PFSK-1 (cell line): ENCODE measurements at regions not wholly inside any gene's neighbourhood (a gene's known extent, or its start where the extent isn't known, plus 50 kb on each side); places are given as distances from the start of the nearest gene placed in this dataset.

Source experiments
- FOXP2 ChIP-seq: optimal IDR thresholded peaks from 2 replicates; pipeline ENCODE3; 2011; ENCODE audit warnings: borderline replicate concordance, control low read depth, inconsistent platforms; ENCODE audit not compliant: insufficient read depth; ENCODE audit errors: extremely low read length, extremely low read depth
- POLR2AphosphoS5 ChIP-seq: IDR thresholded peaks from 2 replicates; pipeline ENCODE4 v1.6.1; 2012; ENCODE audit warnings: low read depth, mild to moderate bottlenecking, control low read depth, low read length, moderate library complexity
- SIN3A ChIP-seq: IDR thresholded peaks from 2 replicates; pipeline ENCODE4 v1.6.1; 2012; ENCODE audit warnings: mild to moderate bottlenecking, low read length, moderate library complexity, borderline replicate concordance; ENCODE audit not compliant: insufficient read depth
- TAF1 ChIP-seq: IDR thresholded peaks from 2 replicates; pipeline ENCODE4 v1.6.1; 2012; ENCODE audit warnings: low read length, control low read depth, borderline replicate concordance; ENCODE audit not compliant: insufficient read depth
- TF ChIP-seq, protein P1 (sequence below), 2 experiments: IDR thresholded peaks; 2 replicates each; pipeline versions ENCODE4 v1.6.1 to v1.8.0; 2011 to 2012; ENCODE audit warnings: low read depth in 2 of 2, low read length in 2 of 2, control low read depth in 1 of 2, inconsistent platforms in 1 of 2, mild to moderate bottlenecking in 1 of 2, moderate library complexity in 1 of 2; ENCODE audit not compliant: insufficient read depth in 1 of 2

DNA sequence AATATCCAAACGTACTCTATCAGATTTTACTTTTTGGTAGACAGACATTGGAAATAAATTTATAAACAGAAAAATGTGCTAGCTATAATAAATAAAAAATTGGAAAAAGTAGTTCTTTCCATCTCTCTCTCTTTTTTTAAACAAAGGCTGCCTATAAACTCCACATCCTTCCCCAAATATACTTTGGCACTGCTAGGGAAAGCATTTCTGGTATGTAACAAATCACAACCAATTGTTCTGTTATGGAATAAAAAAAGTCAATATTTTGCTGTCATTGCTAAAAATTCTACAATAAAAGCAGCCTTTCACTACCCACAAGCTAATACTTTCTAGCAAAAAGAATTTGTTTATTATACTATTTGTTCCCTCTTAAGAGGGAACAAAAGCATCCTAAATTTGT, 169.2 kb upstream of the TARS1 start:
- no peak for TF ChIP-seq TAF1
- TF ChIP-seq, protein P1, sequence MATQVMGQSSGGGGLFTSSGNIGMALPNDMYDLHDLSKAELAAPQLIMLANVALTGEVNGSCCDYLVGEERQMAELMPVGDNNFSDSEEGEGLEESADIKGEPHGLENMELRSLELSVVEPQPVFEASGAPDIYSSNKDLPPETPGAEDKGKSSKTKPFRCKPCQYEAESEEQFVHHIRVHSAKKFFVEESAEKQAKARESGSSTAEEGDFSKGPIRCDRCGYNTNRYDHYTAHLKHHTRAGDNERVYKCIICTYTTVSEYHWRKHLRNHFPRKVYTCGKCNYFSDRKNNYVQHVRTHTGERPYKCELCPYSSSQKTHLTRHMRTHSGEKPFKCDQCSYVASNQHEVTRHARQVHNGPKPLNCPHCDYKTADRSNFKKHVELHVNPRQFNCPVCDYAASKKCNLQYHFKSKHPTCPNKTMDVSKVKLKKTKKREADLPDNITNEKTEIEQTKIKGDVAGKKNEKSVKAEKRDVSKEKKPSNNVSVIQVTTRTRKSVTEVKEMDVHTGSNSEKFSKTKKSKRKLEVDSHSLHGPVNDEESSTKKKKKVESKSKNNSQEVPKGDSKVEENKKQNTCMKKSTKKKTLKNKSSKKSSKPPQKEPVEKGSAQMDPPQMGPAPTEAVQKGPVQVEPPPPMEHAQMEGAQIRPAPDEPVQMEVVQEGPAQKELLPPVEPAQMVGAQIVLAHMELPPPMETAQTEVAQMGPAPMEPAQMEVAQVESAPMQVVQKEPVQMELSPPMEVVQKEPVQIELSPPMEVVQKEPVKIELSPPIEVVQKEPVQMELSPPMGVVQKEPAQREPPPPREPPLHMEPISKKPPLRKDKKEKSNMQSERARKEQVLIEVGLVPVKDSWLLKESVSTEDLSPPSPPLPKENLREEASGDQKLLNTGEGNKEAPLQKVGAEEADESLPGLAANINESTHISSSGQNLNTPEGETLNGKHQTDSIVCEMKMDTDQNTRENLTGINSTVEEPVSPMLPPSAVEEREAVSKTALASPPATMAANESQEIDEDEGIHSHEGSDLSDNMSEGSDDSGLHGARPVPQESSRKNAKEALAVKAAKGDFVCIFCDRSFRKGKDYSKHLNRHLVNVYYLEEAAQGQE (IDR thresholded peaks at IDR 0.05; ENCODE audit: insufficient read depth in 1 of 2, low read depth in 2 of 2, low read length in 2 of 2): no peak
- no peak for TF ChIP-seq FOXP2

DNA sequence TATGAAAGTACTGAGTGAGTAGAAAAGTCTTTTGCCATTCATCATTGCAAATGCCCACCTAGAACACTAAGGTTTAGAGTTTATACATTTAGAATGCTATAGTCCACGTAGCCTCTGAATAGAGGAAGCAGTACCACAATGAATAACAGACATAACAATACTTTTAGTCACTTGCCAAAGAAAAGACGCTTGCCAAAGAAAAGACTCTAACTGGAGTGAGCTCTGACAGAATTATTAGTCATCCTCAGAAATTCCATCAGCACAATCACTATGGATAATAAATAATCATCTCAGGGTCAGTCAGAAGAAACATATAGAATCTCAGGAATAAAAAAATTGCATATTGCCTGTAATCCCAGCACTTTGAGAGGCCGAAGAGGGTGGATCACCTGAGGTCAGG, 168.5 kb upstream of the TARS1 start:
- TF ChIP-seq SIN3A (no peak), POLR2AphosphoS5 (no peak), TAF1 (no peak), FOXP2 (no peak)
- TF ChIP-seq, protein P1 (IDR thresholded peaks at IDR 0.05; ENCODE audit: insufficient read depth in 1 of 2, low read depth in 2 of 2, low read length in 2 of 2): no peak

DNA sequence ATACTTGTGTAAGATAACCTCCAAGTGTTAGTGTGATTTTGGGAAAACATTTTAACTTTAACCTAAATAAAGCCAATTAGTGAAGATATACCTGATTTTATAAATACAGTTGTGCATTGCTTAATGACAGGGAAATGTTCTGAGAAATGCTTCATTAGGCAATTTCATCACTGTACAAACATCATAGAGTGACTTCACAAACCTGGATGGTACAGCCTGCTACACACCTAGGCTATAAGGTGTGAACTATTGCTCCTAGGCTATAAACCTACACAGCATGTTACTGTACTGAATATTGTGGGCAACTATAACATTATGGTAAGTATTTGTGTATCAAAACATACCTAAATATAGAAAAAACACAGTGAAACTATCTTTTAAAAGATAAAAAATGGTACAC, 166.8 kb upstream of the TARS1 start:
- TF ChIP-seq SIN3A: no peak
- no peak for TF ChIP-seq POLR2AphosphoS5
- no peak for TF ChIP-seq FOXP2

DNA sequence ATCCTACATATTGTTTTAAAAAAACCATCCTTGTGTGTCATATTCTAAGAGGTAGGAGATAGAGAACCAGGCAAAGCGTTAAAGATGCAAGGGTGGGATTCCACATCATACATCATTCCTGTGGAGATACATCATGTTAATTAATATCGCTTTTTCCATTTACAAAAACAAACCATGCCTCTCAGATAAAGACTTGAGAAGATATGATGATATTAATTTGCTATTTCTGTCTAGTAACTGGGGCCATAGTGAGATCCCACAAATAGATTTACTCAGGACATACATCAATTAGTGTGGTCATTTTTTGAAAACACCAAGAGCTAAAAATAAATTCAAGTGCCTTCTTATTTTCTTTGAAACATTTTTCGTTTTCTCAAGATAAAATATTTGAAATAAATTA, 165.4 kb upstream of the TARS1 start:
- TF ChIP-seq, protein P1 (IDR thresholded peaks at IDR 0.05; ENCODE audit: insufficient read depth in 1 of 2, low read depth in 2 of 2, low read length in 2 of 2): no peak
- no peak for TF ChIP-seq FOXP2
- TF ChIP-seq SIN3A: no peak
- TF ChIP-seq POLR2AphosphoS5: no peak
- TF ChIP-seq TAF1: no peak

DNA sequence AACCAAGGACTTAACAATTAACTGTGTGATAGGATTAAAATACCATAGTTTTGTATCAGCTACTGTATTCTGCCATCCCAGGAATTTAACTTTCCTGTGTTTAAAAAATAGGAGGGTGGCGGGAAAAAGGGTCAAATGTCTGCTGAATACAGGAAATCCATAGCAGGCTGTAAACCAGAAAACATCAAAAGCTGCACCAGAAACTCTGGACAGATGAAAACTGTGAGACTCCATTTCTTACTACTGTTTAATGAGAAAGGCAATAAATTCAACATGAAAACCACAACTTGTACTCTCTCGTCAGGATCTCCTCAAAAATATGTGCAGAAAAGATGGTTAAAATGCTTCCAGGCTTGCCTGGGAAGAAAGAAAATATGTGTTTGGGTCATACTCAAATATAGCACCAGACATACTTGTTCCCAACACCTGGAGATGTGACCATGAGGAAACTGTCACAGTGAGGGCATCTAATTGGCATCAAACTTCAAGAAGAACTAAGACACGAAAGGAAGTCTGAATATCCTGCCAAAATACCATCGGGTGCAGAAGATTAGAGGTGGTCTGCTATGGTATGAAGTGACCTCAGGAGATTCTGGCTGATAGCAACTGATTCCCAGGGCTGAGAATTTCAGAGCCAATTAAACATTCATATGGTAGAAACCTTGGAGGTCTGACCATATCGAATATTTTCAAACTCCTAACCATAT, 164.7 kb upstream of the TARS1 start:
- no peak for TF ChIP-seq POLR2AphosphoS5
- no peak for TF ChIP-seq SIN3A
- TF ChIP-seq TAF1: no peak
- TF ChIP-seq FOXP2: no peak
- TF ChIP-seq, protein P1 (IDR thresholded peaks at IDR 0.05; ENCODE audit: insufficient read depth in 1 of 2, low read depth in 2 of 2, low read length in 2 of 2): no peak

DNA sequence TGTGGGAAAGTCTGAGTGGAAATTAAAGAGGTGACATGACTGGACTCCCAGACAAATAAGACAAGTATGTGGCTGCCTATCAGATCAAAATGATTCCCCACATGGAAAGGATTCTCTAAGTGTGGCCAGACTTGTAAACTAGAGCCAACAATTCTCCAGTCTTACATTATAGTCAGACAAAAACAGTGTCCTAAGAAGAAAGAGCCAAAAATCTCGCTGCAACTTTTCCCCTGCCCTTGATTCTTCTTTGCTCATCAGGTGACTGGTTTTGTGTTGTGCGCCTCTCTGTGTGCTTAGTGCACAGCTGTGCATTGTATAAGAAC, 164.2 kb upstream of the TARS1 start:
- no peak for TF ChIP-seq TAF1
- TF ChIP-seq, protein P1 (IDR thresholded peaks at IDR 0.05; ENCODE audit: insufficient read depth in 1 of 2, low read depth in 2 of 2, low read length in 2 of 2): no peak
- no peak for TF ChIP-seq SIN3A
- no peak for TF ChIP-seq FOXP2
